ENCODE measurements at regions not wholly inside any gene's neighbourhood (a gene's known extent, or its start where the extent isn't known, plus 50 kb on each side); places are given as distances from the start of the nearest gene placed in this dataset.

- Histone ChIP-seq H3K36me3 (ENCODE audit: control insufficient read depth, insufficient read depth, low read length) (no peaks in the 10 kb centered on the region), H3K27me3 (ENCODE audit: control insufficient read depth, insufficient read depth, low read length) (no peaks in the 10 kb centered on the region), H3K4me3 (ENCODE audit: low read depth, low read length) (no peak overlapping the region)
- no peak for TF ChIP-seq CTCF (IDR thresholded peaks at IDR 0.05; ENCODE audit: insufficient read depth, low read length, severe bottlenecking)
- DNase-seq (ENCODE audit: low read depth) (no peak), FAIRE-seq (no peak)
These were observed 118.4 kb upstream of the CHRM3 start for GRCh38 chr1:239268007-239268406.

- Histone ChIP-seq H3K27me3 (ENCODE audit: control insufficient read depth, insufficient read depth, low read length) (no peaks in the 10 kb centered on the region), H3K4me3 (ENCODE audit: low read depth, low read length) (no peak overlapping the region), H3K36me3 (ENCODE audit: control insufficient read depth, insufficient read depth, low read length) (no peaks in the 10 kb centered on the region)
- FAIRE-seq (no peak), DNase-seq (ENCODE audit: low read depth) (no peak)
- TF ChIP-seq CTCF (IDR thresholded peaks at IDR 0.05; ENCODE audit: insufficient read depth, low read length, severe bottlenecking): no peak
These were observed 122.6 kb upstream of the CHRM3 start for GRCh38 chr1:239263801-239264200.

- H3K36me3 ChIP-seq (ENCODE audit: control insufficient read depth, insufficient read depth, low read length): no peaks in the 10 kb centered on the region
- DNase-seq (ENCODE audit: low read depth) (peak; percentile 46), FAIRE-seq (no peak)
- H3K27me3 ChIP-seq (ENCODE audit: control insufficient read depth, insufficient read depth, low read length): no peaks in the 10 kb centered on the region
- no peak for TF ChIP-seq CTCF (IDR thresholded peaks at IDR 0.05; ENCODE audit: insufficient read depth, low read length, severe bottlenecking)
- no peak overlapping the region for H3K4me3 ChIP-seq (ENCODE audit: low read depth, low read length)
These were observed 123.8 kb upstream of the CHRM3 start for GRCh38 chr1:239262538-239262937.

GRCh38 chr1:239261521-239261920 is 124.8 kb upstream of the CHRM3 start:
- FAIRE-seq: no peak
- Histone ChIP-seq H3K4me3 (ENCODE audit: low read depth, low read length) (no peak overlapping the region), H3K36me3 (ENCODE audit: control insufficient read depth, insufficient read depth, low read length) (no peaks in the 10 kb centered on the region), H3K27me3 (ENCODE audit: control insufficient read depth, insufficient read depth, low read length) (no peaks in the 10 kb centered on the region)
- TF ChIP-seq CTCF (IDR thresholded peaks at IDR 0.05; ENCODE audit: insufficient read depth, low read length, severe bottlenecking): no peak
- DNase-seq (ENCODE audit: low read depth): peak; percentile 78

- H3K27me3 ChIP-seq (ENCODE audit: control insufficient read depth, insufficient read depth, low read length): no peaks in the 10 kb centered on the region
- DNase-seq (ENCODE audit: low read depth): peak; percentile 64
- TF ChIP-seq CTCF (IDR thresholded peaks at IDR 0.05; ENCODE audit: insufficient read depth, low read length, severe bottlenecking): no peak
- H3K4me3 ChIP-seq (ENCODE audit: low read depth, low read length): no peak overlapping the region
- no peaks in the 10 kb centered on the region for H3K36me3 ChIP-seq (ENCODE audit: control insufficient read depth, insufficient read depth, low read length)
- no peak for FAIRE-seq
These were observed 125.5 kb upstream of the CHRM3 start for GRCh38 chr1:239260842-239261241.

GRCh38 chr1:239255628-239256160 is 130.7 kb upstream of the CHRM3 start:
- FAIRE-seq (no peak), DNase-seq (ENCODE audit: low read depth) (no peak)
- H3K4me3 ChIP-seq (ENCODE audit: low read depth, low read length): no peak overlapping the region
- TF ChIP-seq CTCF (IDR thresholded peaks at IDR 0.05; ENCODE audit: insufficient read depth, low read length, severe bottlenecking): no peak
- no peaks in the 10 kb centered on the region for H3K36me3 ChIP-seq (ENCODE audit: control insufficient read depth, insufficient read depth, low read length)
- no peaks in the 10 kb centered on the region for H3K27me3 ChIP-seq (ENCODE audit: control insufficient read depth, insufficient read depth, low read length)
